ENCODE measurements at regions not wholly inside any gene's neighbourhood (a gene's known extent, or its start where the extent isn't known, plus 50 kb on each side); places are given as distances from the start of the nearest gene placed in this dataset.

DNA sequence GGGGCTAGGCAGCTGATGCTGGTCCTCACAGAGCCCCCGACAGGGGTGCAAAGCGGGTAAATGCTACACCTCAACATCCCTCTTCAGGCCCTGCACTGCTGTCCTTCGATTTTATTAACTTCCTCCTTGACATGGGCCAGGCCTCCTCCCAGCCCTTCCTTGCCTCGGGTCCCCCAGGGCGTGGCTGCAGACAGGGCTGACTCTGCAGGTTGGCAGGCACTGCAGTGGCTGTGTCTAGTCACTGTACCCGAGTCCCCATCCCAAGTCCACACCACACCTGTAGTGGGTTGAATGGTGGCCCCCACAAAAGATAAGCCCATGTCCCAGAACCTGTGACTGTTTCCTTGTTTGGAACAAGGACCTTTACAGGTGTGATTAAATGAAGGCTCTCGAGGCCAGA, 140.2 kb downstream of the TWIST2 start:
- TF ChIP-seq, protein P1, sequence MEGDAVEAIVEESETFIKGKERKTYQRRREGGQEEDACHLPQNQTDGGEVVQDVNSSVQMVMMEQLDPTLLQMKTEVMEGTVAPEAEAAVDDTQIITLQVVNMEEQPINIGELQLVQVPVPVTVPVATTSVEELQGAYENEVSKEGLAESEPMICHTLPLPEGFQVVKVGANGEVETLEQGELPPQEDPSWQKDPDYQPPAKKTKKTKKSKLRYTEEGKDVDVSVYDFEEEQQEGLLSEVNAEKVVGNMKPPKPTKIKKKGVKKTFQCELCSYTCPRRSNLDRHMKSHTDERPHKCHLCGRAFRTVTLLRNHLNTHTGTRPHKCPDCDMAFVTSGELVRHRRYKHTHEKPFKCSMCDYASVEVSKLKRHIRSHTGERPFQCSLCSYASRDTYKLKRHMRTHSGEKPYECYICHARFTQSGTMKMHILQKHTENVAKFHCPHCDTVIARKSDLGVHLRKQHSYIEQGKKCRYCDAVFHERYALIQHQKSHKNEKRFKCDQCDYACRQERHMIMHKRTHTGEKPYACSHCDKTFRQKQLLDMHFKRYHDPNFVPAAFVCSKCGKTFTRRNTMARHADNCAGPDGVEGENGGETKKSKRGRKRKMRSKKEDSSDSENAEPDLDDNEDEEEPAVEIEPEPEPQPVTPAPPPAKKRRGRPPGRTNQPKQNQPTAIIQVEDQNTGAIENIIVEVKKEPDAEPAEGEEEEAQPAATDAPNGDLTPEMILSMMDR (conservative IDR thresholded peaks at IDR 0.05; ENCODE audit: low read depth) = no peak
- no peak for DNase-seq (ENCODE audit: low spot score)
- ChIA-PET POLR2A (ENCODE audit: low non-redundant PET) (no interaction called here), CTCF (no interaction called here)
- H3K27ac ChIP-seq = no peak overlapping the region

DNA sequence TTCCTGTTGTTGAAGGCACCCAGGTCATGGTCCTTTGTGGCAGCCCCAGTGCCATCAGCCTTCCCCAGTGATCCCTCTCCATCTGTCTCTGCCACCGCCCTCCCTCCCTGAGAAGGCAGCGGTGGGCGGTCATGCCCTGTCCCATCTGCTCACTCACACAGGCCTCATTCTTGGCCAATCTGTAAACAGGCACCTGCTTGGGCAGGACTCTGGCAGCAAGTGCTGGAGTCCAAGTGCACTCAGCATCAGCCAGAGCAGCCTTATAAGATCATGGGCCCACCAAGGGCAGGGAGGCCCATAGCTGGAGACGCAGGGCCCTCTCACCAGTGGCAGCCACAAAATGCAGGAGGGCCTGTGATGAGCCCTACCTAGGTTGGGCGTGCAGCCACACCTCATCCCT, 140.9 kb downstream of the TWIST2 start:
- ChIA-PET CTCF (no interaction called here), POLR2A (ENCODE audit: low non-redundant PET) (no interaction called here)
- no peak overlapping the region for H3K27ac ChIP-seq
- TF ChIP-seq, protein P1 (conservative IDR thresholded peaks at IDR 0.05; ENCODE audit: low read depth) = no peak
- DNase-seq (ENCODE audit: low spot score) = no peak

DNA sequence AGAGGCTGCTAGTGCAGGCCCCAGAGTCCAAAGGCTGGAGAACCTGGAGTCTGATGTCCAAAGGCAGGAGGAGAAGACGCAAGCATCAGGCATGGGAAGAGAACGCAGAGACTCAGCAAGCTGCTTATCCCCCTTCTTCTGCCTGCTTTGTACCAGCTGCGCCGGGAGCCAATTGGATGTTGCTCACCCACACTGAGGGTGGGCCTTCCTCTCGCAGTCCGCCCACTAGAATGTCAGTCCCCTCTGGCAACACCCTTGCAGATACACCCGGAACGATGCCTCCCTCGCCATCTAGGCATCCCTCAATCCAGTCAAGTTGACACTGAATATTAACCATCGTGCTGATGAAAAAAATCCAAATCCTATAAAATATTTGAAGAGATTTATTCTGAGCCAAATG, 141.6 kb downstream of the TWIST2 start:
- TF ChIP-seq, protein P1 (conservative IDR thresholded peaks at IDR 0.05; ENCODE audit: low read depth) = no peak
- ChIA-PET CTCF (no interaction called here), POLR2A (ENCODE audit: low non-redundant PET) (no interaction called here)
- DNase-seq (ENCODE audit: low spot score) = no peak
- H3K27ac ChIP-seq = no peak overlapping the region

DNA sequence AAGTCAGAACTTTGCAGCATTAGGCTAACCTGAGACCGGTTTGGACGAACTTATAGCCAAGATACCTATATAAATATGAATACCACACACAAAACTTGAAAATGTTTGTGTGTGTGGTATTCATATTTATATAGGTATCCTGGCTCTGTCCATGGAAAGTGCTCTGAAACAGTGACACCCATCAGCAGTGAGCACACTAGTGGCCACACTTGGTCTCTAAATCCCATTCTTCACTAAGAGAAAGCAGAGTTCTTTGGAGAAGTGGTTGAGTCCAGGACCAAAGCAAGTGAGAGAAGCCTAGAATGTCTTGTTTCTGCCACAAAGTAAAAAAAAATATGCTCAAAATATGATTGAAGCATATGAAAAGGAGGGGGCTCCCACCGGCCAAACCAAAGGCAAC, 146.5 kb downstream of the TWIST2 start:
- no peak overlapping the region for H3K27ac ChIP-seq
- ChIA-PET CTCF (no interaction called here), POLR2A (ENCODE audit: low non-redundant PET) (no interaction called here)
- no peak for DNase-seq (ENCODE audit: low spot score)
- TF ChIP-seq, protein P1 (conservative IDR thresholded peaks at IDR 0.05; ENCODE audit: low read depth) = no peak

DNA sequence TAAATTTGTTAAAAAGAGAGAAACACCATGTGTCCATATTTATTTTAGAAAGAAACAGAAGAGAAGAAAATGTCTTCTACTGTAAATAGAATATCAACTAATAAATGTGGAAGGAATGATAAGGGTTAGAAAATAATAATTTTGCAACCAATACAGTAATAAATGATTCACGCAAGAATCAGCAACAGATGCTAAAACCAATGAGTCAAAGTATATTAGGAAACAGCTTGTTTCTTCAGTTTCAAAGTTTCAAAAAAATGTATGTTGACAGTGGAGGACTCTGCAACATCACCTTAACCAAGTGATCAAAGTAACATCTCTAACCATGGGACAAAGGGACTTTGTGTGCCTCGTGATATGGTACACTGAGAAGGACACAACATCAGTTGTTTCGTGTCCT, 147.0 kb downstream of the TWIST2 start:
- TF ChIP-seq, protein P1 (conservative IDR thresholded peaks at IDR 0.05; ENCODE audit: low read depth) = no peak
- no peak for DNase-seq (ENCODE audit: low spot score)
- no peak overlapping the region for H3K27ac ChIP-seq
- ChIA-PET POLR2A (ENCODE audit: low non-redundant PET) (no interaction called here), CTCF (no interaction called here)

DNA sequence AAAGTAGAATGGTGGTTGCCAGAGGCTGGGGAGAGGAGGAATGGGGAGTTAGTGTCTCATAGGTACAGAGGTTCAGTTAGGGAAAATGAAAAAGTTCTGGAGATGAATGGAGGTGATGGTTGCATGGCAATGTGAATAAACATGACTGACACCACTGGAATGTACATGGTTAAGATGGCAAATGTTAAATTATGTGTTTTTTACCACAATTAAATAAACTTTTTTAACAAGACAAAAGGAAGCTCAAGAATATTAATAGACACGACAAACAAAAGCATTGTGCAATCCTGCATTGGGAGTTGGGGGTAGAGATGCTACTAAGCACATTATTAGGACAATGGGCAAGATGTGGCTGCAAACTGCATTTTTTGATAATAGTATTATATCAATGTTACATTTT, 147.7 kb downstream of the TWIST2 start:
- CTCF ChIA-PET = no interaction called here
- H3K27ac ChIP-seq = no peak overlapping the region
- TF ChIP-seq, protein P1 (conservative IDR thresholded peaks at IDR 0.05; ENCODE audit: low read depth) = no peak
- DNase-seq (ENCODE audit: low spot score) = no peak
- POLR2A ChIA-PET (ENCODE audit: low non-redundant PET) = no interaction called here

Measured in RWPE1 (cell line).